SHP77 (cell line): ENCODE measurements at regions not wholly inside any gene's neighbourhood (a gene's known extent, or its start where the extent isn't known, plus 50 kb on each side); places are given as distances from the start of the nearest gene placed in this dataset.
"Not testable (repeated sequence)": the region's sequence is repeated elsewhere in the genome, so short reads cannot be mapped to it uniquely, and the experiment has no call there.

Experiments used
- DNase-seq, 2 experiments: peaks; one replicate each; lab custom pipeline; 2025; lab: John Stamatoyannopoulos, UW

GRCh38 chr2:14053105-14053504, 579.4 kb upstream of the LRATD1 start:
- DNase-seq: no peak

GRCh38 chr2:14064346-14064745, 568.2 kb upstream of the LRATD1 start:
- DNase-seq: no peak

- DNase-seq: no peak
Observed at GRCh38 chr2:14072338-14072737, 560.2 kb upstream of the LRATD1 start.

GRCh38 chr2:14074691-14075090, 557.8 kb upstream of the LRATD1 start:
- DNase-seq: no peak

GRCh38 chr2:14079576-14079975, 552.9 kb upstream of the LRATD1 start:
- no peak for DNase-seq

- DNase-seq: no peak
Observed at GRCh38 chr2:14081521-14081920, 551.0 kb upstream of the LRATD1 start.

GRCh38 chr2:14082640-14083039, 549.9 kb upstream of the LRATD1 start:
- DNase-seq: no peak

- no peak for DNase-seq
Observed at GRCh38 chr2:14094592-14094991, 537.9 kb upstream of the LRATD1 start.

- not testable (repeated sequence) for DNase-seq
Observed at GRCh38 chr2:14099101-14099500, 533.4 kb upstream of the LRATD1 start.

- no peak for DNase-seq
Observed at GRCh38 chr2:14114275-14114674, 518.2 kb upstream of the LRATD1 start.

- no peak for DNase-seq
Observed at GRCh38 chr2:14120376-14120775, 512.1 kb upstream of the LRATD1 start.

GRCh38 chr2:14123436-14124103, 508.9 kb upstream of the LRATD1 start:
- DNase-seq: no peak

GRCh38 chr2:14125624-14126293, 506.8 kb upstream of the LRATD1 start:
- DNase-seq: no peak

GRCh38 chr2:14126846-14127245, 505.7 kb upstream of the LRATD1 start:
- no peak for DNase-seq

- DNase-seq: no peak
Observed at GRCh38 chr2:14127765-14128164, 504.8 kb upstream of the LRATD1 start.

- no peak for DNase-seq
Observed at GRCh38 chr2:14132386-14132785, 500.1 kb upstream of the LRATD1 start.

- no peak for DNase-seq
Observed at GRCh38 chr2:14134771-14135170, 497.7 kb upstream of the LRATD1 start.

GRCh38 chr2:14136030-14136429, 496.5 kb upstream of the LRATD1 start:
- no peak for DNase-seq

GRCh38 chr2:14137643-14138042, 494.9 kb upstream of the LRATD1 start:
- DNase-seq: peak in 1 of 2 experiments; percentile 24

GRCh38 chr2:14140009-14140550, 492.4 kb upstream of the LRATD1 start:
- no peak for DNase-seq

- DNase-seq: no peak
Observed at GRCh38 chr2:14143435-14143834, 489.1 kb upstream of the LRATD1 start.

GRCh38 chr2:14148216-14148615, 484.3 kb upstream of the LRATD1 start:
- DNase-seq: no peak

GRCh38 chr2:14157816-14158215, 474.7 kb upstream of the LRATD1 start:
- no peak for DNase-seq

- DNase-seq: no peak
Observed at GRCh38 chr2:14180333-14180732, 452.2 kb upstream of the LRATD1 start.
